ENCODE measurements at regions not wholly inside any gene's neighbourhood (a gene's known extent, or its start where the extent isn't known, plus 50 kb on each side); places are given as distances from the start of the nearest gene placed in this dataset.

DNA sequence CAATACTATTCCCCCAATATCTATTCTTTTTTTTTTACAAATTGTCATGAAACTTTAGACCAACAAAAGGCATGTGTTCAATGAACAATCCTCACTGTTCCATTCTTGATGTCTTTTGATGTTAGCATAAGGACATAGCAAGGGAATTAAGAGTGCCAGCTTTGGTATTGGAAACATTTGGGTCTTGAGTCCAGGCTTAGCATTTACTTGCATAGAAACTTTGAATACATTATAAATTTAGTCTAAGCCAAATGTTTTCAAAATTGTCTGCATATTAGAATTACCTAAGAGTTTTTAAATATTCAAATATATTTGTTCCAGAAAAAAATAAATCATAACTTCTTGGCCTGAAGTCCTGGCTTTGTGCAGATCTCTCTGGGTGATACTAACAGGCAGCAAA is 406.5 kb downstream of the LRFN5 start:
- no peak overlapping the region for H3K27ac ChIP-seq (ENCODE audit: low read depth in 2 of 2, low read length in 2 of 2)
- no peak overlapping the region for H3K9ac ChIP-seq (ENCODE audit: low read length in 3 of 3)
- no peak overlapping the region for H3K4me3 ChIP-seq (ENCODE audit: low read length in 3 of 3)
- no peaks in the 10 kb centered on the region for H3K36me3 ChIP-seq (ENCODE audit: control insufficient read depth in 2 of 3, insufficient read depth in 3 of 3, low read length in 3 of 3)
- no peaks in the 10 kb centered on the region for H3K27me3 ChIP-seq (ENCODE audit: control insufficient read depth, insufficient read depth, low read length)
- DNase-seq (no peak), FAIRE-seq (no peak)
- TF ChIP-seq, protein P1, sequence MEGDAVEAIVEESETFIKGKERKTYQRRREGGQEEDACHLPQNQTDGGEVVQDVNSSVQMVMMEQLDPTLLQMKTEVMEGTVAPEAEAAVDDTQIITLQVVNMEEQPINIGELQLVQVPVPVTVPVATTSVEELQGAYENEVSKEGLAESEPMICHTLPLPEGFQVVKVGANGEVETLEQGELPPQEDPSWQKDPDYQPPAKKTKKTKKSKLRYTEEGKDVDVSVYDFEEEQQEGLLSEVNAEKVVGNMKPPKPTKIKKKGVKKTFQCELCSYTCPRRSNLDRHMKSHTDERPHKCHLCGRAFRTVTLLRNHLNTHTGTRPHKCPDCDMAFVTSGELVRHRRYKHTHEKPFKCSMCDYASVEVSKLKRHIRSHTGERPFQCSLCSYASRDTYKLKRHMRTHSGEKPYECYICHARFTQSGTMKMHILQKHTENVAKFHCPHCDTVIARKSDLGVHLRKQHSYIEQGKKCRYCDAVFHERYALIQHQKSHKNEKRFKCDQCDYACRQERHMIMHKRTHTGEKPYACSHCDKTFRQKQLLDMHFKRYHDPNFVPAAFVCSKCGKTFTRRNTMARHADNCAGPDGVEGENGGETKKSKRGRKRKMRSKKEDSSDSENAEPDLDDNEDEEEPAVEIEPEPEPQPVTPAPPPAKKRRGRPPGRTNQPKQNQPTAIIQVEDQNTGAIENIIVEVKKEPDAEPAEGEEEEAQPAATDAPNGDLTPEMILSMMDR (IDR thresholded peaks at IDR 0.05; ENCODE audit: borderline replicate concordance, extremely low read depth, insufficient read depth) = no peak
- H3K9me3 ChIP-seq (ENCODE audit: control insufficient read depth in 2 of 3, insufficient read depth in 1 of 3, low read length in 3 of 3) = no peaks in the 10 kb centered on the region
- intact Hi-C loops (cut with DNase I) = no loop called here
- no peaks in the 10 kb centered on the region for H3K4me1 ChIP-seq (ENCODE audit: control insufficient read depth in 2 of 3, insufficient read depth in 2 of 3, low read depth in 1 of 3, low read length in 3 of 3)

DNA sequence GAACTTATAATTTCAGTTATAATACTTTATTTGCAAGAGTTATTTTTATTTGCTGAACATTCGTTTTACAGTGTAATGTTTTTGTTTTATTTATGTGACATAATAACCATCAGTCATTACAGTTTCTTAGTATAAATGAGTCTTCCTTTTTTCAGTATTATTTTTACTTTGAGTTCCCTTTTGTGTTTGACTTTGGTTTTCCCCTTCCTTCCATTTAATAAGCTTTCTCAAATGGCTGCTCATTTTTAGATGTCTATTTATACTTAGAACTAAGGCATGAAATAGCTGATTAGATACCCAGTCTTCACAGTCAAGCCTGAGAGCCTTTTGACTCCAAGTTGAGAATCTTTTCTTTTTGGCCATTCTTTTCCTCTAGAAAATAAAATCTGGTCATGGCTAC is 404.5 kb downstream of the LRFN5 start:
- no peaks in the 10 kb centered on the region for H3K27me3 ChIP-seq (ENCODE audit: control insufficient read depth, insufficient read depth, low read length)
- H3K27ac ChIP-seq (ENCODE audit: low read depth in 2 of 2, low read length in 2 of 2) = no peak overlapping the region
- DNase-seq (no peak), FAIRE-seq (no peak)
- H3K9me3 ChIP-seq (ENCODE audit: control insufficient read depth in 2 of 3, insufficient read depth in 1 of 3, low read length in 3 of 3) = no peaks in the 10 kb centered on the region
- H3K4me3 ChIP-seq (ENCODE audit: low read length in 3 of 3) = no peak overlapping the region
- TF ChIP-seq, protein P1 (IDR thresholded peaks at IDR 0.05; ENCODE audit: borderline replicate concordance, extremely low read depth, insufficient read depth) = no peak
- no peak overlapping the region for H3K9ac ChIP-seq (ENCODE audit: low read length in 3 of 3)
- no peaks in the 10 kb centered on the region for H3K4me1 ChIP-seq (ENCODE audit: control insufficient read depth in 2 of 3, insufficient read depth in 2 of 3, low read depth in 1 of 3, low read length in 3 of 3)
- H3K36me3 ChIP-seq (ENCODE audit: control insufficient read depth in 2 of 3, insufficient read depth in 3 of 3, low read length in 3 of 3) = no peaks in the 10 kb centered on the region
- intact Hi-C loops (cut with DNase I) = no loop called here

DNA sequence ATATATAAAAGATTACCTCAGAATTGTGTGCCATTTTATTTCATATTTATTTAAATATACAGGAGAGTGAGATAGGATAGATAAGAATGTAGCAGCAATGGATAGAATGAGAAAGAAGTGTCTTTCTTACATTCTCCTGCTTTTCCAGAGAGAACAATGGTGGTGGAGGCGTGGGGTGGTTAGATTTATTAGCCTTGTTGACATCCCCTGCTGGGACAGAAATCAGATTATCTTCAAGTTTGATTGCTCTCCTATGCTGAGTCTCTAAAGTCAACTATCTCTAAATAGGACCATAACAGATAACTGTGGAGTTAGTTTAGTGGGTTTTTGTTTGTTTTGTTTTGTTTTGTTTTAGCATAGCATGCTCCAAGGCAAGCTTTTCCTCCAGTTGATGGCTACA is 397.6 kb downstream of the LRFN5 start:
- intact Hi-C loops (cut with DNase I) = no loop called here
- TF ChIP-seq, protein P1 (IDR thresholded peaks at IDR 0.05; ENCODE audit: borderline replicate concordance, extremely low read depth, insufficient read depth) = no peak
- no peak for FAIRE-seq

DNA sequence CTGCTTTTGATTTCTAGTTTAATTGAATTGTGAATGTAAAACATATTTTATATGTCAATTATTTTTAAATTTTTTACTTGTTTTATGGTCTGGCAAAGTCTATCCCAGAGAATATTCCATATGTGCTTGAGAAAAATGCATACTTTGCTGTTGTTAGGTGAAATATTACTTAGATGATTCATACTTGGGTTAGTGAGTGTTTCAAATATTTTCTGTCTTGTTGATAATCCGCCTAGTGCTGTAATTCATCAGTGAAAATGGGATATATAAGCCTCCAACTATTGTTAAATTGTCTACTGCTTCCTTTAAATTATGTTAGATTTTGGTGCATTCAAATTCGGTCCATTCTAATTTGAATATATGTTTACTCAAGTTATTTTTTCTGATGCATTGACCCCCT is 395.5 kb downstream of the LRFN5 start:
- DNase-seq = no peak

More for the DNA sequence above, 397.6 kb downstream of the LRFN5 start:
- DNase-seq = no peak
- no peaks in the 10 kb centered on the region for H3K36me3 ChIP-seq (ENCODE audit: control insufficient read depth in 2 of 3, insufficient read depth in 3 of 3, low read length in 3 of 3)
- H3K9ac ChIP-seq (ENCODE audit: low read length in 3 of 3) = no peak overlapping the region
- H3K27me3 ChIP-seq (ENCODE audit: control insufficient read depth, insufficient read depth, low read length) = no peaks in the 10 kb centered on the region
- no peak overlapping the region for H3K27ac ChIP-seq (ENCODE audit: low read depth in 2 of 2, low read length in 2 of 2)
- H3K4me3 ChIP-seq (ENCODE audit: low read length in 3 of 3) = no peak overlapping the region
- H3K9me3 ChIP-seq (ENCODE audit: control insufficient read depth in 2 of 3, insufficient read depth in 1 of 3, low read length in 3 of 3) = no peaks in the 10 kb centered on the region
- no peaks in the 10 kb centered on the region for H3K4me1 ChIP-seq (ENCODE audit: control insufficient read depth in 2 of 3, insufficient read depth in 2 of 3, low read depth in 1 of 3, low read length in 3 of 3)

More for the DNA sequence above, 395.5 kb downstream of the LRFN5 start:
- H3K4me1 ChIP-seq (ENCODE audit: control insufficient read depth in 2 of 3, insufficient read depth in 2 of 3, low read depth in 1 of 3, low read length in 3 of 3) = no peaks in the 10 kb centered on the region
- H3K27me3 ChIP-seq (ENCODE audit: control insufficient read depth, insufficient read depth, low read length) = no peaks in the 10 kb centered on the region
- no peak for FAIRE-seq
- intact Hi-C loops (cut with DNase I) = no loop called here
- H3K4me3 ChIP-seq (ENCODE audit: low read length in 3 of 3) = no peak overlapping the region
- no peak overlapping the region for H3K9ac ChIP-seq (ENCODE audit: low read length in 3 of 3)
- no peaks in the 10 kb centered on the region for H3K9me3 ChIP-seq (ENCODE audit: control insufficient read depth in 2 of 3, insufficient read depth in 1 of 3, low read length in 3 of 3)
- H3K36me3 ChIP-seq (ENCODE audit: control insufficient read depth in 2 of 3, insufficient read depth in 3 of 3, low read length in 3 of 3) = no peaks in the 10 kb centered on the region
- no peak overlapping the region for H3K27ac ChIP-seq (ENCODE audit: low read depth in 2 of 2, low read length in 2 of 2)
- TF ChIP-seq, protein P1 (IDR thresholded peaks at IDR 0.05; ENCODE audit: borderline replicate concordance, extremely low read depth, insufficient read depth) = no peak

Measured in kidney (tissue), 13 donors.